GM18511 (cell line): ENCODE measurements at regions not wholly inside any gene's neighbourhood (a gene's known extent, or its start where the extent isn't known, plus 50 kb on each side); places are given as distances from the start of the nearest gene placed in this dataset.
A peak's percentile ranks its signal among the peaks of the same experiment; 100 is the strongest.

Source experiments
- ATAC-seq: cut with Tn5 transposase; IDR thresholded peaks from one replicate; pipeline ENCODE4 v1.9.1; 2021; ENCODE audit warnings: mild to moderate bottlenecking, moderate library complexity; ENCODE audit not compliant: unreplicated experiment

DNA sequence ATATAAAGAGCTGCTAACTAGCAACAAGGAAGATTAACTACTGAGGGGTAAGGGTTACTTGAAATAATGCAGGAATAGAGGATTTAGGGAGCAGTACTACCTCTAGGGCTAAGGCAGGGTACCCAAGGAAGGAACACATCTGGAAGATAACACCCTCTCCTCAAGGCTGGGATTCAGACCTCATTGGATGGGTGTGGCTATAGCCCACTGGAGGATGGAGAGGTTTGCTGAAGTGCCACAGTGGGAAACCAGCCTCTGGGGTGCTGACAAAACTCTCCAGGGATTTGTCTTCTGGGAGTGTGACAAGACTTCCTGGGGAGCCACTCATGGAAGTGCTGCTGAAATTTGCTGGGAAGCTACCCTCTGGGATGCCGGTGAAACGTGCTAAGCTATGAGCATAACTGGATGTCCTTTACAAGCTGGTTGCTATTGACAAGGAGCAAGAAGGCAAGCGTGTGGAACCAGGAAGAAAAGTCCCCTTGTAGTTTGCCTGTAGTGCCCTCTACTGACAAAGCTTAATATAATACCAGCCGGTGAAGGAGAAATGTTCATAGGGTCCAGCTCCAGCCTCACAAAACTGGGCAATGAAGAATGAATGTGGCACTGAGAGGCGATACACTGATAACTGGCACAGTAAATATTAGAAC, 122.8 kb upstream of the USP24 start:
- peak; percentile 77 for ATAC-seq

- ATAC-seq, result no peak
These were observed 119.6 kb upstream of the USP24 start for GRCh38 chr1:55334797-55335196.

DNA sequence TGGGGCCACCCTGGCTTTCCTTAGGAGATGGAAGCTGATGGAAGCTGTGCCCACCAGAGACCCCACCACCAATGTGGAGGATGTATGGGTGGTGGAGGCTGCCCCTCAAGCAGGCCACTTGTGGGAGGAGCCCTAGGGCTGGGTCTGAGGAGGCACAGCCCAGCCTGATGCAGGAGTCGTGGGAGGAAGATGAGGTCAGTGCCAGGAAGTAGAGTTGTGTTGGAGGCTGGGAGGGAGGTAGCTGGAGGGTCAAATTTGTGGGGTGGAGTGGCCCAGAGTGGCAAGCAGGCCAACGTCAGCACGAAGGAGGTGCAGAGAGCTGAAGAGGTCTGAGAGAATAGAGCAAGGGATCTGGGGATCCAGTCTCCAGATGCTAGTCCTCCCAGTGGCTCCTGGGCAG, 119.0 kb upstream of the USP24 start:
- no peak for ATAC-seq

GRCh38 chr1:55333461-55333860, 118.3 kb upstream of the USP24 start:
- ATAC-seq, result no peak

- ATAC-seq, result no peak
These were observed 116.2 kb upstream of the USP24 start for GRCh38 chr1:55331351-55331750.

DNA sequence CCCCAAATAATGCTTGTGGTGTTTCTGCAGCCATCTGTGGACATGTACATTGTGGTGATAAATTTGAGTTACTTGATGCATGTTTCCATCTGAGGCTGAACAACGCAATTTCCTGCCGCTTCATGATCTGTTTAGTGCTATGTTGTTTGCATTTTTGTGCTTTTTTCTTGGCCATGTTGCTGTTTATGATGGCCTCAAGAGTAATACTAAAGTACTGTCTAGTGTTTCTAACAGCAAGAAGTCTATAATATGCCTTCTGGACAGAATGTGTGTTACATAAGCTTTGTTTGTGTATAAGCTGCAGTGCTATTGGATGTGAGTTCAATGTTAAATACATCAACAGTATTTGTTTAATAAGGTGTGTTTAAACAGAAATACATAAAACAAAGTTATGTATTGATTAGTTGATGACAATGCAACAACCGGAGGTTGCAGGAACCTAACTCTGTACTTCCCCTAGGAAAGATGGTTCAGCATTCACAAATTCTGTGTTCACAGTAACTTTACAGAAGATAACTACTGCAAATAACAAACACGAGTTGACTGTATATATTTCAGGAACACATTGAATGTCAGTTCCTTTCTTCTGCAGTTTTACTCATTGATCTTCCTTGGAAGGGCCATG, 114.8 kb upstream of the USP24 start:
- no peak for ATAC-seq

- no peak for ATAC-seq
These were observed 113.9 kb upstream of the USP24 start for GRCh38 chr1:55329091-55329490.

- no peak for ATAC-seq
These were observed 111.5 kb upstream of the USP24 start for GRCh38 chr1:55326496-55327243.

- no peak for ATAC-seq
These were observed 108.6 kb upstream of the USP24 start for GRCh38 chr1:55323760-55324159.

GRCh38 chr1:55322842-55323241, 107.7 kb upstream of the USP24 start:
- no peak for ATAC-seq

GRCh38 chr1:55321942-55322341, 106.8 kb upstream of the USP24 start:
- ATAC-seq, result no peak

DNA sequence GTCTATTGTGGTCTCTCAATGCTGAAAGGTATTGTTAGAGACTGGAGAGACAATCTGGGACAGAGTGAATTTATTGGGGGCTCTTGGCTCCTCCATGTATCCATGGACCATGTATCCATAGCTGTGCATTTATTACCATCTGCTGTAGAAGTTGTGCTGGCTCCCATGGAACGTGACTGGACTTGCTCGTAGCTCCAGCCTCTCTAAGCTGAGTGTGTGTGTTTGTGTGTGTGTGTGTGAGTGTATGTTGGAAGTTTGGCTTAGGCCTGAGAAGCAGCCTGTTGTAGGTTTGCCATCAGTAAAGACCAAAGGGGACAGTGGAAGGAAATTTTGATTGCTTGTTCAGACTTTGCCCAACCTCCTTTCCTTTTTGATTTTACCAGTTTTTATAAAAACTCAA, 105.7 kb upstream of the USP24 start:
- ATAC-seq, result no peak

DNA sequence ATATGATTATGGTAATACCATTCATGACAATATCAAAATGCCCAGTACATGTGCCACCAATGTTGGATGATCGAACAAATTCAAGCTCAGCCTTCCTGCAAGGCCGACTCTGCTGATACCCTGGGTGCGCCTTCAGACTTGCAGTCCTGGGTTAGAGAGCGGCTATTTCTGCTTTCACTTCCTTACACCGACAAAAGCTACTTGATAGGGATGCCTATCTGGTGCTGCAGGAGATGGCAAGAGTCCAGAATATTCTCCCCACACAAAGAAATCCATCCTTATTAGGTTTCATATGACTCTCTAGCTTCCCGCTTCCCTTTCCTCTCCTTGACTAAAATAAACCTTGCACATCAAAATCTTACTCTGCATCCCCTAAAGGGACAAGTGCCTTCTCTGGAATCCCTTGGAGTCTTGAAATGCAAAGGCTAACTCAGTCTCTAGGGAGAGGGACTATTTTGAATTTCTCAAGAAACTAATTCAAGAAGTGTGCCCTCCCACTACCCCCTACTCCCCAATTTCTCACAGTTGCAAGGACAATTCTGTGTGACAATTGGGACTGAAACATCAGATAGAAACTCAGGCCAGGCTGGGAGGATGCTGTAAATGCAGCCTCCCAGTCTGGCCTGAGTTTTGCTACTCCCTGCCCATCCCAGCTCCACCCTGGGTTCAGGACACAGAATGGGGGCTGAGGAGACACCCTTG, 103.1 kb upstream of the USP24 start:
- no peak for ATAC-seq

GRCh38 chr1:55317673-55318072, 102.5 kb upstream of the USP24 start:
- ATAC-seq, result no peak

GRCh38 chr1:55316947-55317662, 101.9 kb upstream of the USP24 start:
- no peak for ATAC-seq

- ATAC-seq, result no peak
These were observed 101.3 kb upstream of the USP24 start for GRCh38 chr1:55316502-55316901.

- no peak for ATAC-seq
These were observed 100.4 kb upstream of the USP24 start for GRCh38 chr1:55315552-55315951.

DNA sequence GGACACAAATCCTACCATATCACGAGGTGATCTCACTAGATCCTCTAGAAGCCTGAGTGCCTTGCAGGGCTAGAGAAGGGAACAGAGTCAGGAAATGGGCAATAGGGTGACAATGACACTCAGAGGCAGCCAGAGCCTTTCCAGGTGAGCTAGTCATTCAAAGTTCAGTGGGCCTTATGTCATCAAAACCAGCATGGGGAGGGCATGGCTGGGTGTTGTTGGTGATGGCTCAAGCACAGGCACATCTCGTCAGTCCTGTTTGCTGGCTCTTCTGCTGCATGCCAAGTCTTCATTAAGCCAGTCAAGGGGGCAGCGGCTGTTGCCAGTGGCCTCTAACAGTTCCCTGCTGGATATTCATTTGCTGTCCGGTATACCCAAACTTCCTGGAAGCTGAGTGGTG, 99.6 kb upstream of the USP24 start:
- ATAC-seq, result no peak

- no peak for ATAC-seq
These were observed 98.7 kb upstream of the USP24 start for GRCh38 chr1:55313903-55314302.

DNA sequence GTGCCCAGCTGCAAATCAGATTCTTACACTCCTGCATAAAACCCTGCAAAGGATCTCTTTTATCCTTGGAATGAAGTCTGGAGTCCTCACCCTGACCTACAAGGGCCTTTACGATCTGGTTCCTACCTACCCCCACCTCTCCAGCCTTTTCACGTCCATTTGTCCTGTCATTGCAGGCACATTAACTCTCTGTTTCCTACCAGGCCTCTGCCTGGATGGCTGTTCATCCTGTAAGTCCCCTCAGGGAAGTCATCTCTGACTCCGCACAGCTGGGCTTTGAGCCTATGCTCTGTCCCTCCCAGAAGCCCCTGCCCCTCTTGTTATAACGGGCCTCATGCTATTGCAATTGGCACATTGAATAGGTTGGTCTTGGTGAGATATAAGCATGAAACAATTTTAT, 96.8 kb upstream of the USP24 start:
- no peak for ATAC-seq

GRCh38 chr1:55311057-55311641, 96.0 kb upstream of the USP24 start:
- ATAC-seq, result no peak
